ENCODE measurements at regions not wholly inside any gene's neighbourhood (a gene's known extent, or its start where the extent isn't known, plus 50 kb on each side); places are given as distances from the start of the nearest gene placed in this dataset.

DNA sequence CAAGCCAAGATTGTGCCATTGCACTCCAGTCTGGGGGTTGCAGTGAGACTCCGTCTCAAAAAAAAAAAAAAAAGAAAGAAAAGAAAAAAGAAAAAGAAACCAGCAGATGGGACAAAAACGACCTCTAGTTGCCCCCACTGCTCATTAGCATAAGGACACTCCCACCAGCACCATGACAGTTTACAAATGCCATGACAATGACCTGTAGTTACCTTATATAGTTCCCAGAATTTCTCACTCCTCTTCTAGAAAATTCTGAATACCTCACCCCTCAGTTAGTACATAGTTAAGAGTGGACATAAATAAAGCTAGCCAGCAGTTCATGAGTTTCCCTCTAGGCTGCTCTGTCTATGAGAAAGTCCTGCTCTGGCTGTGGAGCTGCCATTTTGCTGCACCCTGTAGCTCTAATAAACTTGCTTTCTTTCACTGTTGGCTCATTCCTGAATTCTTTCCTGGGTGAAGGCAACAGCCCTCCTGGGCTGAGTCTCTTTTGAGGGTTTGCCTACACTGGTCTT is 276.8 kb upstream of the AKR1E2 start:
- Histone ChIP-seq H3K4me3 (ENCODE audit: control extremely low read depth in 1 of 5, extremely low read depth in 1 of 5, insufficient read depth in 1 of 5, low read depth in 2 of 5, low read length in 4 of 5) (no peak overlapping the region), H3K4me2 (replicated peaks; ENCODE audit: low read depth, low read length, poor library complexity, severe bottlenecking) (no peak overlapping the region), H3K9ac (ENCODE audit: low read length) (no peak overlapping the region), H3K4me1 (ENCODE audit: control insufficient read depth in 2 of 2, insufficient read depth in 2 of 2, low read length in 2 of 2) (no peaks in the 10 kb centered on the region), H3K27me3 (replicated peaks in 1 of 4; ENCODE audit: control extremely low read depth in 1 of 4, control insufficient read depth in 3 of 4, insufficient read depth in 4 of 4, low read length in 3 of 4) (no peaks in the 10 kb centered on the region), H2AFZ (ENCODE audit: insufficient read depth, low read depth, low read length, poor library complexity, severe bottlenecking) (no peak overlapping the region), H3K79me2 (ENCODE audit: control insufficient read depth, insufficient read depth, low read length) (no peaks in the 10 kb centered on the region), H3K36me3 (replicated peaks in 1 of 2; ENCODE audit: control extremely low read depth in 1 of 2, control insufficient read depth in 1 of 2, extremely low read depth in 1 of 2, insufficient read depth in 2 of 2, low read length in 1 of 2) (no peaks in the 10 kb centered on the region), H4K20me1 (ENCODE audit: control insufficient read depth, insufficient read depth, low read length, poor library complexity, severe bottlenecking) (no peaks in the 10 kb centered on the region), H3K27ac (ENCODE audit: low read length in 2 of 2) (no peak overlapping the region), H3K9me3 (ENCODE audit: control extremely low read depth in 1 of 3, control insufficient read depth in 2 of 3, insufficient read depth in 1 of 3, low read length in 2 of 3) (no peaks in the 10 kb centered on the region)
- H3K4me3 Mint-ChIP-seq: no peak overlapping the region
- ChIA-PET POLR2A (no interaction called here), CTCF (no interaction called here)
- whole genome bisulfite sequencing (ENCODE audit: insufficient coverage): 100% methylated on average over 1 of the region's 2 CpGs
- DNase-seq: no peak
- no peak for ATAC-seq (ENCODE audit: low read depth)
- H3K9me3 Mint-ChIP-seq (ENCODE audit: insufficient read depth): no peaks in the 10 kb centered on the region
- H3K27me3 Mint-ChIP-seq: peaks cover 19% of the 10 kb centered on the region
- H3K27ac Mint-ChIP-seq: no peak overlapping the region
- no peaks in the 10 kb centered on the region for H3K4me1 Mint-ChIP-seq
- intact Hi-C loops (cut with micrococcal nuclease): no loop called here
- TF ChIP-seq, protein P1, sequence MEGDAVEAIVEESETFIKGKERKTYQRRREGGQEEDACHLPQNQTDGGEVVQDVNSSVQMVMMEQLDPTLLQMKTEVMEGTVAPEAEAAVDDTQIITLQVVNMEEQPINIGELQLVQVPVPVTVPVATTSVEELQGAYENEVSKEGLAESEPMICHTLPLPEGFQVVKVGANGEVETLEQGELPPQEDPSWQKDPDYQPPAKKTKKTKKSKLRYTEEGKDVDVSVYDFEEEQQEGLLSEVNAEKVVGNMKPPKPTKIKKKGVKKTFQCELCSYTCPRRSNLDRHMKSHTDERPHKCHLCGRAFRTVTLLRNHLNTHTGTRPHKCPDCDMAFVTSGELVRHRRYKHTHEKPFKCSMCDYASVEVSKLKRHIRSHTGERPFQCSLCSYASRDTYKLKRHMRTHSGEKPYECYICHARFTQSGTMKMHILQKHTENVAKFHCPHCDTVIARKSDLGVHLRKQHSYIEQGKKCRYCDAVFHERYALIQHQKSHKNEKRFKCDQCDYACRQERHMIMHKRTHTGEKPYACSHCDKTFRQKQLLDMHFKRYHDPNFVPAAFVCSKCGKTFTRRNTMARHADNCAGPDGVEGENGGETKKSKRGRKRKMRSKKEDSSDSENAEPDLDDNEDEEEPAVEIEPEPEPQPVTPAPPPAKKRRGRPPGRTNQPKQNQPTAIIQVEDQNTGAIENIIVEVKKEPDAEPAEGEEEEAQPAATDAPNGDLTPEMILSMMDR (IDR thresholded peaks at IDR 0.05): no peak
- TF ChIP-seq EZH2 (IDR thresholded peaks at IDR 0.05; ENCODE audit: borderline replicate concordance, insufficient read depth, low read depth, low read length, poor library complexity, severe bottlenecking): no peak

DNA sequence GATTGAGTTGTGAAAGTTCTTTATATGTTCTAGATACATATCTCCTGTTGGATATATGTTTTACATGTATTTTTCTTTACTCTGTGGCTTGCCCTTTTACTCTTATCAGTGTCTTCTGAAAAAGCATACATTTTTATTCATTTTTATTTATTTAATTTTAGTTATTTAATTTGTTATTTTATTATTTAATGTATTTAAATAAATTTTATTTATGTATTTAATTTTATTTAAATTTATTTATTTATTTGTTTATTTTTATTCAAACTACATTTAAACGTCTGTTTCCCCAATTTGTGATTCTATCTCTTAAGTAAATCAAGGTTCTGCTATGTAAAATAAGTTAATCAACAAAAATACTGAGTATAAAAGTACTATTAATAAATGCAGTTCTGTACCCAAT is 279.1 kb upstream of the AKR1E2 start:
- Mint-ChIP-seq H3K9me3 (ENCODE audit: insufficient read depth) (no peaks in the 10 kb centered on the region), H3K4me3 (no peak overlapping the region), H3K27me3 (peaks cover 19% of the 10 kb centered on the region), H3K27ac (no peak overlapping the region), H3K4me1 (no peaks in the 10 kb centered on the region)
- no peaks in the 10 kb centered on the region for H3K9me3 ChIP-seq (ENCODE audit: control extremely low read depth in 1 of 3, control insufficient read depth in 2 of 3, insufficient read depth in 1 of 3, low read length in 2 of 3)
- ChIA-PET POLR2A (no interaction called here), CTCF (no interaction called here)
- TF ChIP-seq, protein P1 (IDR thresholded peaks at IDR 0.05): no peak
- TF ChIP-seq EZH2 (IDR thresholded peaks at IDR 0.05; ENCODE audit: borderline replicate concordance, insufficient read depth, low read depth, low read length, poor library complexity, severe bottlenecking): no peak
- H3K27me3 ChIP-seq (replicated peaks in 1 of 4; ENCODE audit: control extremely low read depth in 1 of 4, control insufficient read depth in 3 of 4, insufficient read depth in 4 of 4, low read length in 3 of 4): no peaks in the 10 kb centered on the region
- no peak for DNase-seq
- H3K4me1 ChIP-seq (ENCODE audit: control insufficient read depth in 2 of 2, insufficient read depth in 2 of 2, low read length in 2 of 2): no peaks in the 10 kb centered on the region
- H4K20me1 ChIP-seq (ENCODE audit: control insufficient read depth, insufficient read depth, low read length, poor library complexity, severe bottlenecking): no peaks in the 10 kb centered on the region
- H3K4me3 ChIP-seq (ENCODE audit: control extremely low read depth in 1 of 5, extremely low read depth in 1 of 5, insufficient read depth in 1 of 5, low read depth in 2 of 5, low read length in 4 of 5): no peak overlapping the region
- H3K9ac ChIP-seq (ENCODE audit: low read length): no peak overlapping the region
- H3K4me2 ChIP-seq (replicated peaks; ENCODE audit: low read depth, low read length, poor library complexity, severe bottlenecking): no peak overlapping the region
- no peak overlapping the region for H2AFZ ChIP-seq (ENCODE audit: insufficient read depth, low read depth, low read length, poor library complexity, severe bottlenecking)
- H3K79me2 ChIP-seq (ENCODE audit: control insufficient read depth, insufficient read depth, low read length): no peaks in the 10 kb centered on the region
- no peak overlapping the region for H3K27ac ChIP-seq (ENCODE audit: low read length in 2 of 2)
- no peak for ATAC-seq (ENCODE audit: low read depth)
- H3K36me3 ChIP-seq (replicated peaks in 1 of 2; ENCODE audit: control extremely low read depth in 1 of 2, control insufficient read depth in 1 of 2, extremely low read depth in 1 of 2, insufficient read depth in 2 of 2, low read length in 1 of 2): no peaks in the 10 kb centered on the region
- intact Hi-C loops (cut with micrococcal nuclease): no loop called here
- no CpG with 5 or more reads among the region's 1 CpG for WGBS (ENCODE audit: insufficient coverage)

Data from B cell (primary cell).